H9 (cell line): ENCODE measurements at regions not wholly inside any gene's neighbourhood (a gene's known extent, or its start where the extent isn't known, plus 50 kb on each side); places are given as distances from the start of the nearest gene placed in this dataset.

Experiments
- DNase-seq: peaks from one replicate; pipeline ENCODE4 v3.0.0-alpha.2; 2017
- H2AFZ ChIP-seq: one replicate; pipeline ENCODE4 v1.6.1; 2013; ENCODE audit warnings: mild to moderate bottlenecking, low read length, control low read depth, moderate library complexity
- H2AK5ac ChIP-seq: 2 replicates; pipeline ENCODE4 v1.6.1; 2013; ENCODE audit warnings: low read length, control low read depth, mixed read lengths; ENCODE audit not compliant: insufficient read length
- H2BK120ac ChIP-seq: one replicate; pipeline ENCODE4 v1.6.1; 2013; ENCODE audit warnings: low read depth, mild to moderate bottlenecking, low read length, control low read depth, inconsistent platforms; ENCODE audit not compliant: poor library complexity, severe bottlenecking
- H2BK12ac ChIP-seq: 2 replicates; pipeline ENCODE4 v1.6.1; 2013; ENCODE audit warnings: low read length, control low read depth, mixed read lengths, low read depth; ENCODE audit not compliant: insufficient read length
- H2BK15ac ChIP-seq: 2 replicates; pipeline ENCODE4 v1.6.1; 2013; ENCODE audit warnings: low read depth, low read length, control low read depth
- H2BK20ac ChIP-seq: one replicate; pipeline ENCODE4 v1.6.1; 2013; ENCODE audit warnings: low read depth, mild to moderate bottlenecking, low read length, control low read depth, inconsistent platforms; ENCODE audit not compliant: poor library complexity, severe bottlenecking
- H2BK5ac ChIP-seq: 2 replicates; pipeline ENCODE4 v1.6.1; 2013; ENCODE audit warnings: low read length, control low read depth, mixed read lengths; ENCODE audit not compliant: insufficient read length
- H3K14ac ChIP-seq: 2 replicates; pipeline ENCODE4 v1.6.1; 2013; ENCODE audit warnings: low read length, control low read depth; ENCODE audit not compliant: insufficient read depth
- H3K18ac ChIP-seq: 2 replicates; pipeline ENCODE4 v1.6.1; 2013; ENCODE audit warnings: low read depth, mild to moderate bottlenecking, mixed read lengths, low read length, control low read depth; ENCODE audit not compliant: insufficient read length
- H3K23ac ChIP-seq: 2 replicates; pipeline ENCODE4 v1.6.1; 2013; ENCODE audit warnings: low read length, control low read depth, mixed read lengths, low read depth; ENCODE audit not compliant: insufficient read length
- H3K23me2 ChIP-seq: 2 replicates; pipeline ENCODE4 v1.6.1; 2013; ENCODE audit warnings: low read depth, mild to moderate bottlenecking, mixed read lengths, low read length, control low read depth; ENCODE audit not compliant: insufficient read length, poor library complexity, severe bottlenecking
- H3K27ac ChIP-seq: 2 replicates; pipeline ENCODE4 v1.5.1; 2013; ENCODE audit warnings: low read length, control low read depth, mixed read lengths, low read depth; ENCODE audit not compliant: insufficient read length
- H3K27me3 ChIP-seq: 2 replicates; pipeline ENCODE4 v1.6.1; 2013; ENCODE audit warnings: low read length, control low read depth, inconsistent platforms; ENCODE audit not compliant: insufficient read depth
- H3K4ac ChIP-seq: 2 replicates; pipeline ENCODE4 v1.6.1; 2013; ENCODE audit warnings: low read depth, mild to moderate bottlenecking, control low read depth, inconsistent platforms, low read length, moderate library complexity
- H3K4me1 ChIP-seq: 2 replicates; pipeline ENCODE4 v1.6.1; 2013; ENCODE audit warnings: low read length, control low read depth, inconsistent platforms; ENCODE audit not compliant: insufficient read depth
- H3K4me2 ChIP-seq: 2 replicates; pipeline ENCODE4 v1.6.1; 2013; ENCODE audit warnings: low read length, control low read depth, mixed read lengths; ENCODE audit not compliant: insufficient read length, insufficient read depth
- H3K56ac ChIP-seq: 2 replicates; pipeline ENCODE4 v1.6.1; 2013; ENCODE audit warnings: low read depth, mild to moderate bottlenecking, mixed read lengths, low read length, control low read depth; ENCODE audit not compliant: insufficient read length
- H3K79me1 ChIP-seq: 2 replicates; pipeline ENCODE4 v1.6.1; 2013; ENCODE audit warnings: low read depth, mild to moderate bottlenecking, moderate library complexity, low read length, control low read depth, inconsistent platforms; ENCODE audit not compliant: insufficient read depth, poor library complexity, severe bottlenecking
- H3K79me2 ChIP-seq: 2 replicates; pipeline ENCODE4 v1.6.1; 2013; ENCODE audit warnings: low read length, control low read depth, inconsistent platforms; ENCODE audit not compliant: insufficient read depth
- H3K9ac ChIP-seq: 2 replicates; pipeline ENCODE4 v1.6.1; 2013; ENCODE audit warnings: low read length, control low read depth, mixed read lengths; ENCODE audit not compliant: insufficient read length; ENCODE audit errors: extremely low read depth
- H3K9me3 ChIP-seq: one replicate; pipeline ENCODE4 v1.6.1; 2013; ENCODE audit warnings: low read depth, low read length, inconsistent platforms; ENCODE audit not compliant: control insufficient read depth
- H3T11ph ChIP-seq: one replicate; pipeline ENCODE4 v1.6.1; 2013; ENCODE audit warnings: mild to moderate bottlenecking, low read length, control low read depth, inconsistent platforms
- H4K20me1 ChIP-seq: one replicate; pipeline ENCODE4 v1.6.1; 2013; ENCODE audit not compliant: control insufficient read depth, insufficient read length, insufficient read depth
- H4K5ac ChIP-seq: 2 replicates; pipeline ENCODE4 v1.6.1; 2013; ENCODE audit warnings: low read depth, mild to moderate bottlenecking, mixed read lengths, low read length, control low read depth; ENCODE audit not compliant: insufficient read length
- H4K8ac ChIP-seq: replicated peaks from 2 replicates; pipeline ENCODE4 v1.6.1; 2013; ENCODE audit warnings: low read length, control low read depth, mixed read lengths, low read depth; ENCODE audit not compliant: insufficient read length
- H4K91ac ChIP-seq: 2 replicates; pipeline ENCODE4 v1.6.1; 2013; ENCODE audit warnings: low read depth, mild to moderate bottlenecking, moderate library complexity, mixed read lengths, low read length, control low read depth; ENCODE audit not compliant: insufficient read length
- H3K27ac Mint-ChIP-seq, 3 experiments: 2 replicates in 2 of 3; 3 replicates in 1 of 3; pipeline ENCODE4 v1.8.0; 2020 to 2021; ENCODE audit warnings: mixed read lengths in 3 of 3, mild to moderate bottlenecking in 1 of 3, moderate library complexity in 1 of 3
- H3K27me3 Mint-ChIP-seq: 2 replicates; pipeline ENCODE4 v1.8.0; 2021; ENCODE audit warnings: low read depth, mild to moderate bottlenecking, moderate library complexity, mixed read lengths
- H3K36me3 Mint-ChIP-seq, 3 experiments: 2 replicates in 2 of 3; 3 replicates in 1 of 3; pipeline ENCODE4 v1.8.0; 2020 to 2021; ENCODE audit warnings: low read depth in 3 of 3, mixed read lengths in 3 of 3; ENCODE audit not compliant: insufficient read depth in 1 of 3
- H3K4me1 Mint-ChIP-seq, 2 experiments: 2 replicates each; pipeline ENCODE4 v1.8.0; 2020; ENCODE audit warnings: mixed read lengths in 2 of 2
- H3K4me3 Mint-ChIP-seq, 2 experiments: 2 replicates in 1 of 2; 3 replicates in 1 of 2; pipeline ENCODE4 v1.8.0; 2020 to 2021; ENCODE audit warnings: mild to moderate bottlenecking in 2 of 2, mixed read lengths in 2 of 2, moderate library complexity in 1 of 2
- H3K9me3 Mint-ChIP-seq, 2 experiments: 2 replicates in 1 of 2; 3 replicates in 1 of 2; pipeline ENCODE4 v1.8.0; 2020; ENCODE audit warnings: mild to moderate bottlenecking in 2 of 2, mixed read lengths in 2 of 2, moderate library complexity in 1 of 2
- WGBS: extraction: QIAGEN DNeasy Blood & Tissue Kit; methylation state at CpG from one replicate; pipeline ENCODE4 v1.1.7; 2013; ENCODE audit warnings: missing lambda C conversion rate, low lambda C conversion rate, mixed read lengths; ENCODE audit not compliant: insufficient read length; ENCODE audit errors: extremely low coverage; 5-methylcytosine and 5-hydroxymethylcytosine counted together
- TF ChIP-seq, protein P1 (sequence below): fragments of 200-600 bp; sonication (generic); conservative IDR thresholded peaks from 3 replicates; pipeline ENCODE4 v1.8.0; 2021; ENCODE audit warnings: antibody characterized with exemption, mild to moderate bottlenecking

DNA sequence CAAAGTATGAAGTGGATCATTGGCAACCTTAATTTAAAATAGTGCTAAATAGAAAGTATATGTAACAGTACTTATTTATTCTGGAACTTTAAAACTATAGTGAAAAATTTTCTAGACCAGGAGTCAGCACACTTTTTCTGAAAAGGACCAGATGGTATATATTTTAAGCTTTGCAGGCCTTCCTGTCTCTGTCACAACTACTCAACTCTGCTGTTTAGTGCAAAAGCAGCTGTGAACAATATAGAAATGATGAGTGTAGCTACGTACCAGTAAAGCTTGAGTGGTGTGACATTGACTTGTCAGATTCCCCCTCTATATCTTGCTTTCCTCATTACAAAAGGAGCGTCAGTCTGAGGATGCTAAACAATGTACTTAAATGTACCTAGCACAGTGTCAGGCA is 88.1 kb upstream of the IGFBP3 start:
- Histone ChIP-seq H3K4me2 (no peak overlapping the region), H3T11ph (no peak overlapping the region), H3K18ac (no peak overlapping the region), H3K27ac (no peak overlapping the region), H3K79me1 (no peaks in the 10 kb centered on the region), H4K20me1 (no peaks in the 10 kb centered on the region), H3K56ac (no peak overlapping the region), H3K9me3 (no peaks in the 10 kb centered on the region), H3K9ac (no peak overlapping the region), H3K4ac (no peak overlapping the region), H2BK15ac (no peak overlapping the region), H3K79me2 (no peaks in the 10 kb centered on the region), H3K27me3 (no peaks in the 10 kb centered on the region), H4K8ac (no peak overlapping the region), H2AK5ac (no peak overlapping the region), H2AFZ (no peak overlapping the region), H3K4me1 (no peaks in the 10 kb centered on the region; the same call in 1 of the 2 replicates), H2BK20ac (no peak overlapping the region), H3K23ac (no peak overlapping the region), H2BK12ac (no peak overlapping the region), H3K14ac (no peak overlapping the region), H2BK5ac (no peak overlapping the region), H3K23me2 (no peaks in the 10 kb centered on the region), H4K5ac (no peak overlapping the region), H4K91ac (no peak overlapping the region), H2BK120ac (no peak overlapping the region)
- Mint-ChIP-seq H3K9me3 (no peaks in the 10 kb centered on the region), H3K27ac (no peak overlapping the region), H3K4me3 (no peak overlapping the region), H3K4me1 (peaks cover 0 to 14% of the 10 kb centered on the region in 2 experiments; a peak in 3 of 4 replicates), H3K27me3 (no peaks in the 10 kb centered on the region; the same call in 1 of the 2 replicates), H3K36me3 (no peaks in the 10 kb centered on the region)
- TF ChIP-seq, protein P1, sequence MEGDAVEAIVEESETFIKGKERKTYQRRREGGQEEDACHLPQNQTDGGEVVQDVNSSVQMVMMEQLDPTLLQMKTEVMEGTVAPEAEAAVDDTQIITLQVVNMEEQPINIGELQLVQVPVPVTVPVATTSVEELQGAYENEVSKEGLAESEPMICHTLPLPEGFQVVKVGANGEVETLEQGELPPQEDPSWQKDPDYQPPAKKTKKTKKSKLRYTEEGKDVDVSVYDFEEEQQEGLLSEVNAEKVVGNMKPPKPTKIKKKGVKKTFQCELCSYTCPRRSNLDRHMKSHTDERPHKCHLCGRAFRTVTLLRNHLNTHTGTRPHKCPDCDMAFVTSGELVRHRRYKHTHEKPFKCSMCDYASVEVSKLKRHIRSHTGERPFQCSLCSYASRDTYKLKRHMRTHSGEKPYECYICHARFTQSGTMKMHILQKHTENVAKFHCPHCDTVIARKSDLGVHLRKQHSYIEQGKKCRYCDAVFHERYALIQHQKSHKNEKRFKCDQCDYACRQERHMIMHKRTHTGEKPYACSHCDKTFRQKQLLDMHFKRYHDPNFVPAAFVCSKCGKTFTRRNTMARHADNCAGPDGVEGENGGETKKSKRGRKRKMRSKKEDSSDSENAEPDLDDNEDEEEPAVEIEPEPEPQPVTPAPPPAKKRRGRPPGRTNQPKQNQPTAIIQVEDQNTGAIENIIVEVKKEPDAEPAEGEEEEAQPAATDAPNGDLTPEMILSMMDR: no peak
- WGBS: no CpG with 5 or more reads among the region's 2 CpGs
- DNase-seq: no peak
